PC-9 (cell line): ENCODE measurements at regions not wholly inside any gene's neighbourhood (a gene's known extent, or its start where the extent isn't known, plus 50 kb on each side); places are given as distances from the start of the nearest gene placed in this dataset.

Experiments
- EZH2 ChIP-seq: fragments of 200-600 bp; sonication (generic); IDR thresholded peaks from 2 replicates; pipeline ENCODE4 v1.8.0; 2017; ENCODE audit warnings: antibody characterized with exemption, low read depth
- TF ChIP-seq, protein P1 (sequence below): fragments of 200-600 bp; sonication (generic); conservative IDR thresholded peaks from 2 replicates; pipeline ENCODE4 v1.6.1; 2017; ENCODE audit warnings: mixed run types, antibody characterized with exemption, mild to moderate bottlenecking, moderate library complexity

DNA sequence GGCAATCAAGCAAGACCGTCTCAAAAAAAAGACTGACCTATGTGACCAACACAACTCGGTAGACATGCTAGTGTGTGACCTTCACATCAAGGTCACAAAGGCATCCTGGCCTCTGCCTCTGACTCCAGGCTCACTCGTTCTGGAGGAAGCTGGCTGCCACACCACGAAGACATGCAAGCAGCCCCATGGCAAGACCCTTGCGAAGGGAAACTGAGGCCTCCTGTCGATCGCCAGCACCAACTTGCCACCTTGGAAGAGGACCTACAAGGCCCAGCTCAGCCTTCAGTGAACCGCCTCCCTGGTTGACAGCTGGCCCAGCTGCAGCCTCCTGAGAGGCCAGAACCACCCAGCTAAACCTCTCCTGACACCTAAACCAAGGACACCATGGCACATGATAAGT is 79.3 kb upstream of the ASAP2 start:
- TF ChIP-seq, protein P1, sequence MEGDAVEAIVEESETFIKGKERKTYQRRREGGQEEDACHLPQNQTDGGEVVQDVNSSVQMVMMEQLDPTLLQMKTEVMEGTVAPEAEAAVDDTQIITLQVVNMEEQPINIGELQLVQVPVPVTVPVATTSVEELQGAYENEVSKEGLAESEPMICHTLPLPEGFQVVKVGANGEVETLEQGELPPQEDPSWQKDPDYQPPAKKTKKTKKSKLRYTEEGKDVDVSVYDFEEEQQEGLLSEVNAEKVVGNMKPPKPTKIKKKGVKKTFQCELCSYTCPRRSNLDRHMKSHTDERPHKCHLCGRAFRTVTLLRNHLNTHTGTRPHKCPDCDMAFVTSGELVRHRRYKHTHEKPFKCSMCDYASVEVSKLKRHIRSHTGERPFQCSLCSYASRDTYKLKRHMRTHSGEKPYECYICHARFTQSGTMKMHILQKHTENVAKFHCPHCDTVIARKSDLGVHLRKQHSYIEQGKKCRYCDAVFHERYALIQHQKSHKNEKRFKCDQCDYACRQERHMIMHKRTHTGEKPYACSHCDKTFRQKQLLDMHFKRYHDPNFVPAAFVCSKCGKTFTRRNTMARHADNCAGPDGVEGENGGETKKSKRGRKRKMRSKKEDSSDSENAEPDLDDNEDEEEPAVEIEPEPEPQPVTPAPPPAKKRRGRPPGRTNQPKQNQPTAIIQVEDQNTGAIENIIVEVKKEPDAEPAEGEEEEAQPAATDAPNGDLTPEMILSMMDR: no peak
- TF ChIP-seq EZH2: no peak
